Brain microvascular endothelial cell (primary cell): ENCODE measurements at regions not wholly inside any gene's neighbourhood (a gene's known extent, or its start where the extent isn't known, plus 50 kb on each side); places are given as distances from the start of the nearest gene placed in this dataset.
A peak's percentile ranks its signal among the peaks of the same experiment; 100 is the strongest.
"Not testable (repeated sequence)": the region's sequence is repeated elsewhere in the genome, so short reads cannot be mapped to it uniquely, and the experiment has no call there.

Experiments used
- DNase-seq: peaks from one replicate; pipeline ENCODE4 v3.0.0-alpha.2; 2020
- H3K27ac ChIP-seq: fragments of 250-450 bp; sonication (Bioruptor Pico); 2 replicates; pipeline ENCODE4 v1.5.1; 2020; ENCODE audit warnings: mild to moderate bottlenecking, moderate library complexity
- H3K27me3 ChIP-seq: fragments of 250-450 bp; sonication (Bioruptor Pico); replicated peaks from 2 replicates; pipeline ENCODE4 v1.5.1; 2020; ENCODE audit warnings: mild to moderate bottlenecking
- H3K36me3 ChIP-seq: fragments of 250-450 bp; sonication (Bioruptor Pico); replicated peaks from 2 replicates; pipeline ENCODE4 v1.5.1; 2020; ENCODE audit warnings: mild to moderate bottlenecking
- H3K4me3 ChIP-seq: 2 replicates; pipeline ENCODE4 v1.5.1; 2011; ENCODE audit warnings: low read depth, mild to moderate bottlenecking, control low read depth, low read length, moderate library complexity
- in situ Hi-C: cut with HindIII; loops from 2 replicates; pipeline ENCODE4 v1.10.0; 2017; ENCODE audit warnings: low sequenced_read_pairs, low pct_ligation_motif_present
- TF ChIP-seq, protein P1 (sequence below): IDR thresholded peaks from 2 replicates; pipeline ENCODE4 v1.5.1; 2011; ENCODE audit warnings: low read depth, mild to moderate bottlenecking, moderate library complexity, low read length, control low read depth, inconsistent platforms; ENCODE audit errors: missing control alignments

DNA sequence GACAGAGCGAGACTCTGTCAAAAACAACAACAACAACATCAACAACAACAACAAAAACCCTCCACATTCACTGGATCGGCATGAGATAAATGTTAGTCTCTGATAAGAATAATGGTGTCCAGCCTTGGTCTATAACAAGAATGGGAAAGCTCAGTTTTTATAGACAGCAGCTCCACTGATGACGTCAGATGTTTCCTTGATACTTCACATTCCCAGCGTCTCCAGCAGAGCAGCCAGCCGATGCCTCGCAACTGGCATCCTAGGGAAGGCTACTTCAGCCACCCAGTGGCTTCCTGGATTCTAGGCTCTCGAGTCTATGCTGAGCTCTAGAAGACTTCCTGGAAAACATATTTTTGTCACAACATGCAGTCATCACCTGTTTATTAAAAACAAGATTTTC is 271.4 kb upstream of the SMIM21 start:
- Histone ChIP-seq H3K36me3 (no peaks in the 10 kb centered on the region), H3K27me3 (no peaks in the 10 kb centered on the region), H3K27ac (no peak overlapping the region), H3K4me3 (no peak overlapping the region)
- DNase-seq, result no peak
- in situ Hi-C loops, result no loop called here
- TF ChIP-seq, protein P1, sequence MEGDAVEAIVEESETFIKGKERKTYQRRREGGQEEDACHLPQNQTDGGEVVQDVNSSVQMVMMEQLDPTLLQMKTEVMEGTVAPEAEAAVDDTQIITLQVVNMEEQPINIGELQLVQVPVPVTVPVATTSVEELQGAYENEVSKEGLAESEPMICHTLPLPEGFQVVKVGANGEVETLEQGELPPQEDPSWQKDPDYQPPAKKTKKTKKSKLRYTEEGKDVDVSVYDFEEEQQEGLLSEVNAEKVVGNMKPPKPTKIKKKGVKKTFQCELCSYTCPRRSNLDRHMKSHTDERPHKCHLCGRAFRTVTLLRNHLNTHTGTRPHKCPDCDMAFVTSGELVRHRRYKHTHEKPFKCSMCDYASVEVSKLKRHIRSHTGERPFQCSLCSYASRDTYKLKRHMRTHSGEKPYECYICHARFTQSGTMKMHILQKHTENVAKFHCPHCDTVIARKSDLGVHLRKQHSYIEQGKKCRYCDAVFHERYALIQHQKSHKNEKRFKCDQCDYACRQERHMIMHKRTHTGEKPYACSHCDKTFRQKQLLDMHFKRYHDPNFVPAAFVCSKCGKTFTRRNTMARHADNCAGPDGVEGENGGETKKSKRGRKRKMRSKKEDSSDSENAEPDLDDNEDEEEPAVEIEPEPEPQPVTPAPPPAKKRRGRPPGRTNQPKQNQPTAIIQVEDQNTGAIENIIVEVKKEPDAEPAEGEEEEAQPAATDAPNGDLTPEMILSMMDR, result no peak

GRCh38 chr18:75697493-75697892 is 270.0 kb upstream of the SMIM21 start:
- H3K36me3 ChIP-seq, result no peaks in the 10 kb centered on the region
- H3K27me3 ChIP-seq, result no peaks in the 10 kb centered on the region
- in situ Hi-C loops, result no loop called here
- H3K4me3 ChIP-seq, result no peak overlapping the region
- no peak for DNase-seq
- H3K27ac ChIP-seq, result no peak overlapping the region
- TF ChIP-seq, protein P1, result no peak

DNA sequence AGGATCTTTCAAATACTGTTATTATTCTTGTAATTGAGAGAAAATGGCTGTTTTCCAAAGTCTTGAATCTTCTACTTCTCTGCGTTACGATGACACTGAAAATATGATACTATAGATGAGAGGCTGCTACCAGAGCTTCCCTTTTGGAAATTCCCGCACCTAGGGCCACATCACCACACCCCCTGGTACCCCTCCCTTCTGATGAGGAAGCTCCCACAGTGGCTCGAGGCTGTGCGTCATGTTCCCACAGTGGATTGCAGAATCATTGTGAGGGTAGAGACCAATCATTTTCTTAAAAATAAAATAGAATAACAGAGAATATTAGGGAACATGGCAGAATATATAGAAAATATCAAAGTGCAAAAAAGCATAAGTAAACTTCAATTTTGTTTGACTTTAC is 268.9 kb upstream of the SMIM21 start:
- H3K27ac ChIP-seq, result no peak overlapping the region
- H3K27me3 ChIP-seq, result no peaks in the 10 kb centered on the region
- in situ Hi-C loops, result no loop called here
- no peaks in the 10 kb centered on the region for H3K36me3 ChIP-seq
- H3K4me3 ChIP-seq, result no peak overlapping the region
- no peak for DNase-seq
- TF ChIP-seq, protein P1, result no peak

DNA sequence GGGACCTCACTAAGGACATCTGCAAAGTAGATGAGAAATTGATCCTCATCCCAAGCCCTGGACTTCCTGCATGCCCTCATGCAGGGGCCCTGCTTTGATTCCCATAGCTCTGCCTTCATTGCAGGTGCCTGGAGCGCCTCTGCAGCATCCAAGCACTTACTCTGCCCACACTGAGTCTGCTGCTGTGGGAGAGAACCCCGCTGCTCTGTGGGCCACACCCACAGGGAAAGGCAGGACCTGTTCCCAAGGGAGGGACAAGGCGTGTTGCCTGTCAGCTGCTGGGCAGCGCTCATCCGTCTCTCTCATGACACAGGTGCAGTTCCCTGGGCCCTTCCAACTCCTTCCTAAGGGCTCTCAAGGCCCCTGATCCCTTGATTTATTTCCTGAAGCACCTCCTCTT is 266.8 kb upstream of the SMIM21 start:
- in situ Hi-C loops, result no loop called here
- H3K4me3 ChIP-seq, result no peak overlapping the region
- H3K27ac ChIP-seq, result no peak overlapping the region
- no peaks in the 10 kb centered on the region for H3K27me3 ChIP-seq
- H3K36me3 ChIP-seq, result no peaks in the 10 kb centered on the region
- TF ChIP-seq, protein P1, result no peak
- no peak for DNase-seq

DNA sequence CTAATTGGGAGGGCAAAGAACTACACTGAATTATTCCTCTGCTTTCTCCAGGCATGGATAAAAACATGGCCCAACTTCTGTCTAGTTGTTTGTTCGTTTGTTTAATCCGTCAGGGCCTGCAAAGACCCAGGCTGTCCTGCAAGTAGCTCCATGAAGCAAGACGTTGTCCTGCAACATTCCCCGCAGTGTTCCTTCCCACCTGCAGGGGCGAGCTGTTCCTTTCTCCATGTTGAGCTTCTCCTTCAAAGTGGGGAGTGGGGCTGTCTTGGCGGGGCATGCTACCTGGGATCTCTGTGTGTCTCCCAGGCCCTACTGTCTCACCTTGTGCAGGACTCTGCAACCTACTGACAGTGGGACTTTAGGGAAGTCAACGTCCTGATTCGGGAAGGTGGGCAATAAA is 264.0 kb upstream of the SMIM21 start:
- H3K36me3 ChIP-seq, result no peaks in the 10 kb centered on the region
- in situ Hi-C loops, result no loop called here
- H3K27ac ChIP-seq, result no peak overlapping the region
- TF ChIP-seq, protein P1, result peak; percentile 16
- no peak for DNase-seq
- no peaks in the 10 kb centered on the region for H3K27me3 ChIP-seq
- H3K4me3 ChIP-seq, result no peak overlapping the region

DNA sequence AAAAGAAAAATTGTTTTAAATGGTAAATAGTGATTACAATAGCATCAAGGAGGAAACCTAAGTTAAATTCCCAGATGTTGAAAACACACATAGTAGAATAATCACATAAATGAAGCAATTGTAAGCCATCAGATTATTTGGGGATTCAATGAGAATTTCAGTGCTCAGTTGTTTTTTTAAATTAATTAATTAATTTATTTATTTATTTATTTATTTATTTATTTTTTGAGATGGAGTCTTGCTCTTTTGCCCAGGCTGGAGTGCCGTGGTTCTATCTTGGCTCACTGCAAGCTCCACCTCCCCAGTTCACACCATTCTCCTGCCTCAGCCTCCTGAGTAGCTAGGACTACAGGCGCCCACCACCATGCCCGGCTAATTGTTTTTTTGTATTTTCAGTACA is 262.8 kb upstream of the SMIM21 start:
- H3K4me3 ChIP-seq, H3K27me3 ChIP-seq, H3K27ac ChIP-seq, DNase-seq, H3K36me3 ChIP-seq, in situ Hi-C loops: not testable (repeated sequence)
